CMK (cell line): ENCODE measurements at regions not wholly inside any gene's neighbourhood (a gene's known extent, or its start where the extent isn't known, plus 50 kb on each side); places are given as distances from the start of the nearest gene placed in this dataset.

ENCODE experiments used
- DNase-seq: peaks from one replicate; pipeline ENCODE4 v3.0.0-alpha.2; 2010; ENCODE audit warnings: low read depth

DNA sequence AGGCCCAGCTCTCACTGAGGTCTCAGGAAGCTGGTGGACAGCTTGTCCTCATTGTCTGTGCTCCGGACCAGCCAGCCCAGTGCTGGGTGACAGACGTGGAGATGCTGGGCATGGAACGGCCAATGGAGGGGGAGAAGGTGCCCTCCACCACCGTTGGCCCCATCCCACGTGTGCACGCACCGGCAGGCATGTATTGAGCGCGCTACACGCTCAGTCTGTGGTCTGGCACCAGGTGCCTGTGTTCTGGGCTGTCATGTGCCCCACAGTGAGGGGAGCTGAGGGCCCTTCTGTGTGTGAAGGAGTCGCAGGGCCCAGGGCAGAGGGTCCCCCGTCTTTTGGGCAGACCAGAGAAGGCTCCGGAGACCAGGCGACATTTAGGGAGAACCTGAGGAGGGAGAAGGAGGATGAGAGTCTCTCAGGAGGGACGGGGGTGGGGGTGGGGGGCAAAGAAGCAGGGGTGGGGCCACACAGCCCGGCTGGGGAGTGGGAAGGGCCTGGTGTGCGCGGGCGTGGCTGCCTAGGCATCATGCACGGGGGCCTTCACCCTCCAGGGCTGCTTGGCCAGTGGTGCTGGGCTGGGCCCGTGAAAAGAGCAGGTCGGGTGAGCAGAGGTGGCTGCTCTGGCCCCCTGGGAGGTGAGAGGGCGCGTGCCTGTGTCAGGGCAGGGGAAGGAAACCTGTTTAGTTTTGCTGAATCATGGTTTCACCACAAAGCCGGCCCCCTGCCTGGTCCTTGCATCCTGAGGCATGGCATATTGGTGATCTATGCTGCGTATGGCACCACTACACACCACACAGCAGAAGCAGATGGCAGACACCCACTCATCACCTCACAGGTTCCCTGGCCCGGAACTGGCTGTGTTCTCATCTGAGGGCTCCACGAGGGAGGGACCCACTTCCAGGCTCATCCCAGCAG, 86.7 kb upstream of the TTC34 start:
- DNase-seq, result peak; percentile 24

DNA sequence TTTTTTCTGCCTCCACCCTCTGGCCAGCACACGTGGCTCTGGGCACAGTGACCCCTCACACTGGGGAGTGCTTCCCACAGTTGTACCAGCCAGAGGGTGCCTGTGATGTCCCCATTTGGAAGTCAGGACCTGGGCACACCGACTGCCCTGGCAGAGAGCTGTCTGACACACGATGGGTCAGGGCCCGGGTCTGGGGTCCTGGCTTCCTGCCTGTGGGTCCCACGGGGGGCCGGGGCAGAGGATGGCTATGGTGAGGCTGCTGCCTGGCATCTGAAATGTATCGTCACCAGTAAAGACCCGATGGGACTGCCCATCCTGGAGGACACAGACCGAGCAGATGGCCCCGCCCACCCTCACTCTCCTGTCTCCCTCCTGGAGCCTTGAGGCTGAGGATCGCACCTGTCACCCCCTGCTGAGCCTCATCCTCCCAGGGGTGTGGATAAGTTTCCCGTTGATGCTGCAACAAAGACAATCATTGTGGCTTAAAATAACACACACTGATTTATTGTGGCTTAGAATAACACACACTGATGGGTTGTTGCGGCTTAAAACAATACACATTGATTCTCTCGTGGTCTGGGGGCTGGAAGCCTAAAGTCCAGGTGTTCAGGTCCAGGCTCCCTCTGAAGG, 88.8 kb upstream of the TTC34 start:
- no peak for DNase-seq

DNA sequence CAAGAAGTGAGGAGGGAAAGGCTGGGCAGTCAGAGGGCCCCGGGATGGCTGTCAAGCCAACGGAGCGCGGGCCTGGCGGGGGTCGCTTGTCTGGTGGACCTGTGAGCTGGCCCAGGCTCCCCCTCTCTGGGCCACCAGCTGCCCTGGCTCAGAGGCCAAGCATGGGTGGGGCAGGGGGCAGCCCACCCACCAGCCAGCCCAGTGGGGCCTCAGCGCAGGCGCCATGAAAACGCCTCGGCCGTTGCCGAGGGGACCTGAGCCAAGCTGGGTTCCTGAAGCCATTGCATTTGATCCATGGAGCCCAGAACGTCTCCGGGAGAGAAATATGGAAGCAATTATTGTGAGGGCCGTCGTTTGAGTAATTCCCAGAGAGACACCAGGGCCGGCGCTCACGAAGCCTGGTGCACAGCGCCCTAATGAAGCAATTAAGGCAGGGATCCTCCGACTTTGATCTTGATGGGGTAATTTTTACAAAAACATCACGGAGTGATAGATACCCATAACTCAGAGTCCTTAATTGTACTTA, 90.5 kb upstream of the TTC34 start:
- no peak for DNase-seq

DNA sequence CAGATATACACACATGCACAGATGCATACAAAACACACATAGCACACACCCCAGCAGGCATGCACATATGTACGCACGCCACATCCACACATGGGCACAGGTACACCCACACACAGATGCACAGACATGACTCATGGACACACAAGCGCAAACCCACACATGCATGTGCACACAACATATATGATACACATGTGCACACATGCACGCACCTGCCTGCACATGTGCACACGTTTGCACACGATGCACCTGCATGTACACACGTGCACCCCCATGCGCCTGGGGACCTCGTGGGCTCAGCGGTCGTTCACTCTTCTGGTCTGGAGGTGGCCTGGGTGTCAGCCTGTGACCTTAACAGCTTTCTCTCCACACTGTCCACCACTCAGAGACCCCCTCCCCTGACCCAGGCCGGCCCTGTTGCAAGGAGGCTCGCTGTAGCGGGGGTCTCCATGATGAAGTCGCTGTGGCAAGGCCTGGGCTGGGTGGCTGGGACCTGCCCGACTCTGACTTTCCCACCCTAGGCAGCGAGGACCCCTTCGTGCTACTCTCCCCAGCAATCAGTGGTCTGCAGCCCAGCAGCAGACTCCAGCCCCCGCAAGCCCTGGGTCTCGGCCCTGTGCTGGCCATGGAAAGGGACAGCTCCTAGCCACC, 92.1 kb upstream of the TTC34 start:
- no peak for DNase-seq

DNA sequence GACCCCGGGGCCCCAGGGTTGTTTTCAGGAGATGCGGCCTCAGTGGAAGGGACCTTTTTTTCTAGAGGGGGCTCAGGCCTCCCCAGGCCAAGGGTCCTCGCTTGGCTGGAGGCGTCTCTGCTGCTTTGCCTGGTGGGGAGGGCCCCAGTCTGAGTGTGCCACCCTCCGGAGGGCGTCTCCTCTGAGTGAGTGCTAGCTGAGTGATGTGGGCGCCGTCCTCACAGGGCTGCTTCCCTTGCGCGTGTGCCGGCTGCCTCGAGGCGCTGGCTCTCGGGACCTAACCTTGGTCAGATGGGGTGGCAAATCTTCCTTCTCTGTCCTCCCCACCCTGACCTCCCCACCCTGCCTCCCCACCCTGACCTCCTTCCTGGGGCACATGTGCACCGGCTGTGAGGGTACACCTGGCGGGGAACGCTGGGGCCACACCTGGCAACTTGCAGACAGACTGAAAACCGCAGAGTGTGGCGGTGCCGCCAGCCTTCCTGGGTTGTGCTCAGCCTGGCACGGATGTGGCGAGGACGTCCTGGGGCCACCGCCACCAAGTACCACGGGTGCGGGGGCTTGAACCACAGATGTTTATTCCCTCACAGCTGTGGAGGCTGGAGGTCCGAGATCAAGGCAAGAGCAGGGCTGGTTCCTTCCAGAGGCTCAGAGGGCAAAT, 93.0 kb upstream of the TTC34 start:
- no peak for DNase-seq

DNA sequence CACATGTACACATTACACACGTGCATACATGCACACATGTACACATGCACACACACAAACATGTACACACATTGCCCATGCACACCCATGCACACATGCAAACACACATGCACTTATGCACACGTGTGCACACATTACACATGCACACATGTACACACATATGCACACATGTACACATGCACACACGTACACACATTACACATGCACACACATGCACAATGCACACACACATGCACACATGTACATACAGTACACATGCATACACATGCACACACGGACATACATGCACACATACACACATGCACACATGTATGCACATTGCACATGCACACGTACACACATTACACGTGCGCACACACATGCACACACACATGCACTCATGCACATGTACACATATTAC, 95.3 kb upstream of the TTC34 start:
- no peak for DNase-seq

DNA sequence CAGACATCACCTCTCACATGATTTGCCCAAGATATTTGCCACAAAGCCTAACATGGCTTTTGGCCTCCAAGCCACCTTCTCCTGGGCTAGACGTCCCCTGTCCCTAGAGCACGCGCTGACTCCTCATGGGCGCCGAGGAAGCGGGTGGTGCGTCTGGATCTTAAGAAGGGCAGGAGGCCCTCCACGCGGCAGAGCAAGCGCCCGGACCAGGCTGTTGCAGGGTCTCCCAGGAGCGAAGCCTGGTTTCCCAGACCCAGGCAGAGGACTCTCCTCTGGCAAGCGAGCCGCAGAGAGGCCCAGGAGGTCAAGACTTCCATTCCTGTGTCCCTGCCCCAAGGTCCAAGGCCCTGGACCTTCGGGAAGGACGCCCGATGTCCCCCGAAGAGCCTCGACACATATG, 101.7 kb upstream of the TTC34 start:
- no peak for DNase-seq

DNA sequence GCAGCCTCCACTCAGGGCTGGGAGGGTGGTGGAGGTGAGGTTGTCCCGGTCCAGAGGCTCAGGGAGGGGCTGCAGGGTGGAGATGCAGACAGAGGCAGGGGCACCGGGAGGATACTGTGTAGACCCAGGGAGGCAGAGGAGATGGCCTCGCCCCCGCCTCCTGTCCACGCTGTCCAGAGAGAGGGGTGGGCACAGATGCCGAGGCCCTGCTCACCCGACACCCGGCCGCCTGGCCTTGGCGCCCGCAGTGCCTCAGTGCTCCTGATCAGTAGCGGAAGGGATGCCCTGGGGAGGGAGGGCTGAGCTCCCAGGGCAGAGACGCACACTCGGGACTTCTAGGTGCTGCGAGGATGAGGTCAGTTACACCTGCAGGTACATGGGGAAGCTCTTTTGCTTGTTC, 102.7 kb upstream of the TTC34 start:
- DNase-seq, result no peak

DNA sequence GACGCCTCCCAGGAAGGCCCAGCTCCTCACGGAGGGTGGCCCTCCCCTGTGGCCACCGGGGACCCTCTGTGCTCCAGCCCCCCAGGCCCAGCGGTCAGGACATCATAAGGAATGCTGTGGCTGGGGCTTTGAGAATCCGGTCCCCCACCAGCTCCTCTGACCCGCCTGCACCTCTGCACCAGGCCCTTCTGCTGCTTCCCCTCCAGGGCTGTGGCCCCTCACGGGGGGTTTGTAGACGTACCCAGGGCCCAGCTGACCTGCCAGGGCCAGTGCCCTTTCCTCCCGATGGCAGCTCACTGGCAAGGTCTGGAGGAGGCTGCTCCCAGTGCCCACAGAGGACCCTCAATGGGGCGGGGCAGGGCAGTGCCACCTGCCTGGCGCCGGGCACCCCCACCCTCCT, 103.9 kb upstream of the TTC34 start:
- DNase-seq, result no peak

DNA sequence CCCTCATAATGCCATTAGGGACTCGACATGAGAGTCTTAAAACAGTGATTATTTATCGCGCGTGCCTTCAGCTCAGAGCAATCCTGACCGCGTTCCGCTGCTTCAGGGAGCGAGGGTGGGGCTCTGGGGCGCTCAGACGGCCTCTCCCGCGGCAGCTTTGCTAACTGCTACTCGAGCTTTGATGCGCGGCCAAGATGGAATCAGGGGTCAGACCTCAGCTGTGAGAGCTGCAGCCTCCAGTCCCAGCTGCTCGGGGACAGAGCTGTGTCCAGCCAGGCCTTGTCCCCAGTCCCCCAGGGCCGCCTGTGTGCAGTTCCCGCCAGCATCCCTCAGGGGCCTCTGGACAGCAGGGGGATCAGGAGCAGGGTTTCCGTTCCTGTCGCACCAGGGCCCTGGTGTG, 104.6 kb upstream of the TTC34 start:
- DNase-seq, result no peak

DNA sequence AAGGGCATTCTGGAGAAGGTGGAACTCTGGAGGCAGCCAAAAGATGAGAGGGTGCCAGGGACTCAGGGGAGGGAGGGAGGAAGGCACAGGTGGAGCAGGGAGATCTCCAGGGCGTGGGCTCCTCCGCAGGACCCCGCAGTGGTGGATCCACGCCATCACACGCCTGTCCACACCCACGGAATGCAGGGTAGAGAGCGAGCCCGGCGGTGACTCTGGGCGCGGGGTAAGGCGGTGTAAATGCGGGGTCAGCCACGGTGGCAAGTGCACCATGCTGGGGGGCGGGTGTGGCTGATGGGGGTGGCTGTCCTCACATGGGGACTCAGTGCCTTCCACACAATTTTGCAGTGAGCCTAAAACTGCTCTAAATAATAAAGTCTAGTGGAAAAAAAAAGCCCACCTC, 105.1 kb upstream of the TTC34 start:
- DNase-seq, result no peak

DNA sequence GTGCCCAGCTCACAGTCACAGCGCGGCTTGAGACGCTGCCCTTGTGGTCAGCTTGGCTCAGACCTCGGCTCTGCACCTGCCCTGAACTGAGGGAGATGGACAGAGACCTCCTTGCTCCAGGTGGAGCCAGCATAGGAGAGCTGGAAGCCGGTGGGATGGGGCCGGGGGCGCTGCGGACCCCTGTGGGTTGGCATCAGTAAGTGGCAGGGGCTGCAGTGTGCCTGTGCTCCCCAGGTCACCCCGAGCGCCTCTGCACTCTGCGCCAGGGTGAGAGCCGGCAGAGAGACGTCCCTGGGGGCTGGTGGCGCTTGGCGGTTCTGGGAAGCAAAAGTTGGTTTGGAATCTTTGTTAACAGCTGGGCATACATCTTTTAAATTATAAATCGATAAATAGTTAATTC, 105.6 kb upstream of the TTC34 start:
- DNase-seq, result no peak

DNA sequence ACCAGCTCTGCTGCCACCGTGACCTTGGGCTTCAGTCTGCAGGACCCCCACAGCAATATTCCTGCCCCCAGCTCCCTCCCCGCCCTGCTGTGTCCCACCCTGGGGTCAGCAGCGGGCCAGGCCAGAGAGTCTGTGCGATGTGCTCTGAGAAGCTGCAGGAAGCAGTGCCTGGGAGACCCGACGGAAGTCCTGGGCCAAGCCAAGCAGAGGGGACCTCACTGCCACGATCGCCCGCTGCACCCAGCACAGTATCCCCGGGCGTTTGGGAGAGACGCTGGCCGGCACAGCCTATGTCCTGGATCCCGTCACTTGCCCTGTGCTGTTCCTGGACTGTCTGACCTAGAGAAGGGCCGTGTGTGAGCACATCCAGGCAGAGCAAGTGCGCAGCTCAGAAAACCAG, 106.6 kb upstream of the TTC34 start:
- DNase-seq, result no peak

DNA sequence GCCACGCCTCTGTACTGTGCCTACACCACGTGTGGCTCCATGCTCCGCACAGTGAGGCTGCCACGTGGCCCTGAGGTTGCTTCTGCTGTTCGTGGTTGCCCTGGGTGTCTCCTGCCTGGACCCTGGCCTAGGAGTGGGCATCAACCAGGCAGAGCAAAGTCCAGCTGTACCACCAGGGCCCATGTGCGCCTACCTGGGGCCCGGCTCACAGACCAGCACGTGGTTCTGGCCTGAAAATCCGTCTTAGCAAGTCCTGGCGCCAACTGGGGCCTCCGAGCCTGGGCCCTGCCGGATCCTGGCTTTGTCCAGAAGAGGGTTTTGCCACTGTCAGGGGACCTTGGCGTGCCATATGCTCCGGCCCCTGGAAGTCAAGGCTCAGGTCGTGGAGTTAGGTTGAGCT, 107.1 kb upstream of the TTC34 start:
- DNase-seq, result no peak

DNA sequence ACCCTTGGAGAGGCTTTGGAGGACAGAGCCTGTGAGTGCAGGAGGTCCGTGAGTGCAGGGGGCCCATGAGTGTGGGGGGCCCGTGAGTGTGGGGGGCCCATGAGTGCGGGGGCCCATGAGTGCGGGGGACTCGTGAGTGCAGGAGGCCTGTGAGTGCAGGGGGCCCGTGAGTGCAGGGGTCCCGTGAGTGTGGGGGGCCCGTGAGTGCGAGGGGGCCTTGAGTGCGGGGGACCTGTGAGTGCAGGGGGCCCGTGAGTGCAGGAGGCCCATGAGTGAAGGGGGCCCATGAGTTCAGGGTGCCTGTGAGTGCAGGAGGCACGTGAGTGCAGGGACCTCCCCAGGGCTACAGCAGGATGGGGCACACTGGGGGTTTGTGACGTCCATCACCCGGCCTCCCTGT, 108.3 kb upstream of the TTC34 start:
- no peak for DNase-seq

DNA sequence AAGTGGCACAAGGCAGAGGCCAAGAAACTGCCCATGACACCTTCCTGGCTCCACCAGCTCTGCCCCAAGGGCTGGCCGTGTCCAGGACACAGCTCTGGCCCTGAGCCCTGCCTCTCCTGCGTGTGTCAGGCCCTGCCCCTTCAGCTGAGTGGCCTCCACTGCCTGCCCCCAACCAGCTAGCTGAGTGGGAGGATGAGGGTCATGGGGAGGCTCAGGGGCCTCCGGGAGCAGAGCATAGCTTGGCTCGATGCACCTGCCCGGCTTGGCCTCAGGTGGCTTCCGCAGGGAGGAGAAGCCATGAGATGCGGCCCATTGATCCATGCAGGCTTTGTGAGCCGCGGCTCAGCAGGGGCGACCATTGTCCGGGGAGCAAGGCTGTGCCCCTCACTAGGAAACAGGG, 108.7 kb upstream of the TTC34 start:
- no peak for DNase-seq

DNA sequence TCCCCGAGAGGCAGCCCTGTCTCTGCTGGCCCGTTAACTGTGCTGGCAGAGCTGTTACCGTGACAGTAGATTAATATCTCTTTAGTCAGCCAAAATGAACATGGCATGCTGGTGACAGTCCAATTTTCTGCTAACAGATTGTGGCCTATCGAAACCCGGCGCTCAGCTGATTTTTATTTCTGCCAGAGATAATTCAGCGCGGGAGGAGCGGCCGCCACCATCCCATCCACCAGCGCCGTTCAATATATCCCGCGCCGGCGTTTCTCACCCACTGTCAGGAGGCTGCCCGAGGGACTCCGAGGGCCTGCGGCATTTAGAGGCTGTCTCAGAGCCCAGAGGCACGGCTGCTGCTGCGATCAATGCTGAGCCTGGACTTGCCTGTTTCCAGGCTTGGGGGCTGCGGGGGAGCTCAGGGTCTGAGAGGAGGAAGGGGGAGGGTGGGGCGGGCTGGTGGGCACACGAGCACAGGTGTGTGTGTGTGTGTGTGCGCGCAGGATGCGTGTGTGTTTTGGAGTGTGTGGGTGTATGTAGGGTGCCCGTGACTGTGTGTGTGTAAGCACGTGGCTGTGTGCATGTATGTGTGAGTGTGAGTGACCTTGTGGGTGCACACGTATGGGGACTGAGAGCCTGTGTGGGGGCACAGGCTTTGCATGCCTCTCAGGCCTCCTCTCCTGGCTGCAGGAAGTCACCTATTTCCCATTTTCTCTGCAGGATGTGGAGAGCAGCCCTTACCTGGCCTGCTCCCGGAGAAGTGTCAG, 109.7 kb upstream of the ACTRT2 start:
- DNase-seq, result no peak

DNA sequence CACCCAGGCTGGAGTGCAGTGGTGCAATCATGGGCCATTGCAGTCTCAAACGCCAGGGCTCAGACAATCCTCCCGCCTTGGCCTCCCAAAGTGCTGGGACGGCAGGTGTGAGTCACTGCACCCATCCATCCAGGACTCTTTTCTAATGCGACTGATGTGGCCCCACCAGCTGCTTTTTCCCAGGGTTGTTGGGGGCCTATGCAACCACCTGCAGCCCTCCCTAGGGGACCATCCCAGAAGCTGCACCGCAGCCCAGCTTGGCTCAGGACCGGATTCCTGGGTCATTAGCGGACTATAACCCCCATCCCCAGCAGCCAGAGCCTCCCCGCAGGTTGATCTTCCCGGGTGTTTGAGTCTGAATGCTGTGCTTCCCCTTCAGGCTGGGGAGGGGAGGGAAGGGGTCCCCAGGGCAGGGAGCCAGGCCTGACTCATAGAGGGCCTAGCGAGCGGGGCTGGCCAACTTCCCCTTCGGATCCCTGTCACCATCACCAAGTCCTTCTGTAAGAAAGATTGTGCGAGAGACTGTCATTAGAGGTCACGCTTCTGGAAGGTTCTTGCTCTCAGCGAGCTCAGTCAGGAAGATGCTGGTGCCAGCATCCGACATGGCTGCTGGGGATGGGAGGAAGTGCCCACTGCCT, 108.7 kb upstream of the ACTRT2 start:
- DNase-seq, result no peak

DNA sequence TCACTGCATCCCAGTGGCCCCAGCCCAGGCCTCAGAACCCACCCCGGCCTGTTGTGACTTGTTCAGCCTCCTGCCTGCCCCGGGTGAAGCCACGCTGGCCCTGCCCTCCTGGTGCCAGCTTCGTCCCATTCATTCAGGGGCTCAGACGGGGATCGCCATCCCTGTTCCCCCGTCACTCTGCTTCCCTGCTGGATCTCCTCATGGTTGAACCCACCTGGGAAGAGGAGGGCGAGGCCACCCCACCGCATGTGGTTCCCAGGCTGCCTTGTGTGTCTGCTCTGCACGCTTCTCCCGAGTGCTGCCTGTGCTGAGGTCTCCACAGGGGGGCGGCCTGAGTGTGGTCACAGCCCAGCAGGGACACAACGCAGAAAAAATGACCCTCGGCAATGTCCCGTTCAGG, 108.2 kb upstream of the ACTRT2 start:
- no peak for DNase-seq

DNA sequence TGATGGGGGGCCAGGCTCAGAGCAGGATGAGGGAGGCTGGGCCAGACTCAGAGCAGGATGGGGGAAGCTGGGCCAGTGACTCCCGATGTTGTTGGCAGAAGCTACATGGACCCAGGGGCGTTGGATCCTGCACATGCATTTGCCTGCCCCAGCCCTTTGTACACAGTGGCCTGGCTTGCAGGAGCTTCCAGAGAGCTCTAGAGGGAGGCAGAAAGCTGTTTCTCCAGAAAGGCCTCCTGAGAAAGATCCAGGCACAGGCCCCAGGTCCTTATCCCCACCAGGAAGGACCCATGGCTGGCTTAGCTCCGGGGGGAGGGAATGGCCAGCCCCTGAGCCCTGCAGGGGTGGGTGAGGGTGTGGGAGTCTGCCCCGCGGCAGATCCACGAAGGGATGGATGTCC, 106.6 kb upstream of the ACTRT2 start:
- no peak for DNase-seq

DNA sequence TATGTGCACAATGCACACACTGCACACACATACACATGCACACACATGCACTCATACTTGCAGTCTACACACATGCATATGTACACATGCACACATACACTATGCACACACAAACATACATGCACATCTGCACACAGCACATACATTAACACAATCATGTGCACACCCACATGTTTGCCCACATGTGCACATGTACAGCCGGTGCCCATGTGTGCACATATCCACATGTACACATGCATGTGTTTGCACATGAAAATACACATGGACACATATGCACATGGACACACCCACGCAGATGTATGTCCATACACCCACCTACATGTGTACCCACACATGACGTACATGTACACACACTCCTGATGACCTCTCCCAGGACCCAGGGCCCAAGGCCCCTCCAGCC, 105.1 kb upstream of the ACTRT2 start:
- no peak for DNase-seq
